Neural cell (in vitro differentiated cells): ENCODE measurements at regions not wholly inside any gene's neighbourhood (a gene's known extent, or its start where the extent isn't known, plus 50 kb on each side); places are given as distances from the start of the nearest gene placed in this dataset.

Source experiments
- H2AFZ ChIP-seq: fragments of 200-600, 300-800 bp; sonication (generic), shearing (Covaris generic); 2 replicates; pipeline ENCODE4 v1.6.0; 2014; ENCODE audit warnings: low read depth, mild to moderate bottlenecking, antibody characterized with exemption, low read length, moderate library complexity
- H3F3A ChIP-seq: fragments of 200-600 bp; shearing (Covaris generic); 2 replicates; pipeline ENCODE4 v1.6.1; 2016; ENCODE audit warnings: mild to moderate bottlenecking, moderate library complexity, mixed read lengths, antibody characterized with exemption, low read length; ENCODE audit not compliant: insufficient read depth, poor library complexity, severe bottlenecking
- H3K27ac ChIP-seq: fragments of 200-600, 300-800 bp; sonication (generic), shearing (Covaris generic); 2 replicates; pipeline ENCODE4 v1.5.1; 2014; ENCODE audit warnings: mild to moderate bottlenecking, low read length, moderate library complexity
- H3K27me3 ChIP-seq: fragments of 300-800, 200-600 bp; sonication (generic), shearing (Covaris generic); 2 replicates; pipeline ENCODE4 v1.6.0; 2014; ENCODE audit warnings: mild to moderate bottlenecking, low read depth, low read length, moderate library complexity; ENCODE audit not compliant: insufficient read depth
- H3K36me3 ChIP-seq: fragments of 300-800, 200-600 bp; sonication (generic), shearing (Covaris generic); 2 replicates; pipeline ENCODE4 v1.5.1; 2014; ENCODE audit warnings: mild to moderate bottlenecking, antibody characterized with exemption, low read length, moderate library complexity; ENCODE audit not compliant: insufficient read depth
- H3K4me2 ChIP-seq: fragments of 300-800, 200-600 bp; sonication (generic), shearing (Covaris generic); 2 replicates; pipeline ENCODE4 v1.6.0; 2014; ENCODE audit warnings: mild to moderate bottlenecking, low read length
- H3K4me3 ChIP-seq: fragments of 300-800, 200-600 bp; sonication (generic), shearing (Covaris generic); 2 replicates; pipeline ENCODE4 v1.5.1; 2014; ENCODE audit warnings: mild to moderate bottlenecking, low read length, moderate library complexity
- H3K79me2 ChIP-seq: fragments of 200-600 bp; shearing (Covaris generic); replicated peaks from 2 replicates; pipeline ENCODE4 v1.6.0; 2014; ENCODE audit warnings: mild to moderate bottlenecking, low read length, moderate library complexity; ENCODE audit not compliant: insufficient read depth
- H3K9ac ChIP-seq: fragments of 300-800, 200-600 bp; sonication (generic), shearing (Covaris generic); 2 replicates; pipeline ENCODE4 v1.6.1; 2016; ENCODE audit warnings: mild to moderate bottlenecking, low read length, mixed read lengths
- H3K9me2 ChIP-seq: fragments of 200-600 bp; shearing (Covaris generic); 2 replicates; pipeline ENCODE4 v1.6.1; 2016; ENCODE audit warnings: mild to moderate bottlenecking, low read length, mixed read lengths; ENCODE audit not compliant: insufficient read depth
- H3K9me3 ChIP-seq: fragments of 200-600, 300-800 bp; sonication (generic), shearing (Covaris generic); 2 replicates; pipeline ENCODE4 v1.6.1; 2016; ENCODE audit warnings: mild to moderate bottlenecking, mixed run types, low read length, moderate library complexity, mixed read lengths
- H4K20me1 ChIP-seq: fragments of 200-600 bp; shearing (Covaris generic); 2 replicates; pipeline ENCODE4 v1.6.1; 2016; ENCODE audit warnings: mild to moderate bottlenecking, mixed run types; ENCODE audit not compliant: insufficient read depth
- CTCF ChIP-seq: fragments of 450-650 bp; IDR thresholded peaks from 2 replicates; pipeline ENCODE4 v1.5.1; 2014; ENCODE audit warnings: antibody characterized with exemption, mild to moderate bottlenecking, moderate library complexity; ENCODE audit not compliant: poor library complexity, severe bottlenecking
- EP300 ChIP-seq: fragments of 450-650 bp; conservative IDR thresholded peaks from 2 replicates; pipeline ENCODE4 v1.6.1; 2014; ENCODE audit warnings: antibody characterized with exemption, mild to moderate bottlenecking, moderate library complexity; ENCODE audit not compliant: poor library complexity, severe bottlenecking
- EZH2 ChIP-seq: fragments of 200-600, 300-800 bp; shearing (Covaris generic), sonication (generic); IDR thresholded peaks from 2 replicates; pipeline ENCODE4 v1.6.1; 2014; ENCODE audit warnings: antibody characterized with exemption, low read length, borderline replicate concordance, mild to moderate bottlenecking; ENCODE audit not compliant: insufficient read depth, poor library complexity, severe bottlenecking
- MXI1 ChIP-seq: fragments of 450-650 bp; conservative IDR thresholded peaks from 2 replicates; pipeline ENCODE4 v1.6.1; 2014; ENCODE audit warnings: antibody characterized with exemption, mild to moderate bottlenecking; ENCODE audit not compliant: poor library complexity, severe bottlenecking
- POLR2AphosphoS5 ChIP-seq: IDR thresholded peaks from 2 replicates; pipeline ENCODE4 v1.6.1; 2012
- RAD21 ChIP-seq: fragments of 450-650 bp; conservative IDR thresholded peaks from 2 replicates; pipeline ENCODE4 v1.6.1; 2014; ENCODE audit warnings: antibody characterized with exemption, mild to moderate bottlenecking, moderate library complexity
- REST ChIP-seq: IDR thresholded peaks from 2 replicates; pipeline ENCODE4 v1.6.1; 2012; ENCODE audit warnings: borderline replicate concordance
- SMC3 ChIP-seq: fragments of 450-650 bp; conservative IDR thresholded peaks from 2 replicates; pipeline ENCODE4 v1.6.1; 2014; ENCODE audit warnings: antibody characterized with exemption, mild to moderate bottlenecking, moderate library complexity; ENCODE audit not compliant: poor library complexity
- TAF1 ChIP-seq: IDR thresholded peaks from 2 replicates; pipeline ENCODE4 v1.6.1; 2012; ENCODE audit warnings: low read depth

GRCh38 chr15:69513450-69513960, 60.9 kb downstream of the RPLP1 start:
- Histone ChIP-seq H2AFZ (no peak overlapping the region), H3K36me3 (no peaks in the 10 kb centered on the region), H3K4me3 (no peak overlapping the region), H3K79me2 (no peaks in the 10 kb centered on the region), H3K4me2 (no peak overlapping the region), H3K9me2 (no peaks in the 10 kb centered on the region), H3F3A (no peaks in the 10 kb centered on the region), H3K27ac (no peak overlapping the region), H3K27me3 (no peaks in the 10 kb centered on the region), H4K20me1 (no peaks in the 10 kb centered on the region), H3K9ac (no peak overlapping the region), H3K9me3 (no peaks in the 10 kb centered on the region)
- no peak for TF ChIP-seq EP300
- TF ChIP-seq MXI1: no peak
- no peak for TF ChIP-seq RAD21
- no peak for TF ChIP-seq CTCF
- TF ChIP-seq POLR2AphosphoS5: no peak
- no peak for TF ChIP-seq REST
- TF ChIP-seq TAF1: no peak
- TF ChIP-seq SMC3: no peak
- TF ChIP-seq EZH2: no peak

- Histone ChIP-seq H3K9me3 (no peaks in the 10 kb centered on the region), H2AFZ (no peak overlapping the region), H3F3A (no peaks in the 10 kb centered on the region), H3K27me3 (no peaks in the 10 kb centered on the region), H3K27ac (no peak overlapping the region), H3K36me3 (no peaks in the 10 kb centered on the region), H3K4me3 (no peak overlapping the region), H3K4me2 (no peak overlapping the region), H3K9ac (no peak overlapping the region), H3K9me2 (no peaks in the 10 kb centered on the region), H3K79me2 (no peaks in the 10 kb centered on the region), H4K20me1 (no peaks in the 10 kb centered on the region)
- TF ChIP-seq MXI1: no peak
These were observed 61.4 kb downstream of the RPLP1 start for GRCh38 chr15:69513986-69514385.

- Histone ChIP-seq H3K9me3 (no peaks in the 10 kb centered on the region), H3K36me3 (no peaks in the 10 kb centered on the region), H3K4me2 (no peak overlapping the region), H3K27ac (no peak overlapping the region), H3K4me3 (no peak overlapping the region), H3K79me2 (no peaks in the 10 kb centered on the region), H3K9ac (no peak overlapping the region), H3K9me2 (no peaks in the 10 kb centered on the region), H4K20me1 (no peaks in the 10 kb centered on the region), H3K27me3 (no peaks in the 10 kb centered on the region), H2AFZ (no peak overlapping the region), H3F3A (no peaks in the 10 kb centered on the region)
- TF ChIP-seq EP300 (no peak), TAF1 (no peak), MXI1 (no peak), REST (no peak), POLR2AphosphoS5 (no peak), EZH2 (no peak), CTCF (no peak), RAD21 (no peak), SMC3 (no peak)
These were observed 62.9 kb downstream of the RPLP1 start for GRCh38 chr15:69515508-69515907.
